AG20443 (cell line): ENCODE measurements at regions not wholly inside any gene's neighbourhood (a gene's known extent, or its start where the extent isn't known, plus 50 kb on each side); places are given as distances from the start of the nearest gene placed in this dataset.

Source experiments
- DNase-seq: peaks from one replicate; pipeline ENCODE4 v3.0.0; 2012; ENCODE audit warnings: low spot score, mixed read lengths

- DNase-seq = no peak
Measured at GRCh38 chr11:16434036-16434435, 77.7 kb upstream of the SOX6 start.

GRCh38 chr11:16430674-16431073, 74.3 kb upstream of the SOX6 start:
- no peak for DNase-seq

- no peak for DNase-seq
Measured at GRCh38 chr11:16421826-16422225, 65.5 kb upstream of the SOX6 start.

GRCh38 chr11:16418428-16419097, 62.2 kb upstream of the SOX6 start:
- DNase-seq = no peak

GRCh38 chr11:16412525-16413172, 56.3 kb upstream of the SOX6 start:
- no peak for DNase-seq

- no peak for DNase-seq
Measured at GRCh38 chr11:16410479-16410878, 54.1 kb upstream of the SOX6 start.

- DNase-seq = no peak
Measured at GRCh38 chr11:16408619-16409018, 52.3 kb upstream of the SOX6 start.

- DNase-seq = no peak
Measured at GRCh38 chr11:16406226-16406625, 49.9 kb upstream of the SOX6 start.
